GM19239 (cell line): ENCODE measurements at regions not wholly inside any gene's neighbourhood (a gene's known extent, or its start where the extent isn't known, plus 50 kb on each side); places are given as distances from the start of the nearest gene placed in this dataset.
"Not testable (repeated sequence)": the region's sequence is repeated elsewhere in the genome, so short reads cannot be mapped to it uniquely, and the experiment has no call there.

ENCODE experiments used
- DNase-seq: peaks from one replicate; pipeline ENCODE4 v3.0.0; 2011; ENCODE audit warnings: low spot score; ENCODE audit not compliant: insufficient read length
- FAIRE-seq: peaks from 2 replicates; lab custom pipeline; 2011; peaks lifted over from hg19 to GRCh38; lab: Jason Lieb, UNC

GRCh38 chr2:95682889-95683517 is 91.2 kb downstream of the TRIM43 start:
- not testable (repeated sequence) for FAIRE-seq, DNase-seq

GRCh38 chr2:95685513-95685912 is 93.7 kb downstream of the TRIM43 start:
- no peak for FAIRE-seq
- DNase-seq = no peak

- not testable (repeated sequence) for DNase-seq, FAIRE-seq
Observed at GRCh38 chr2:95686056-95686825, 94.4 kb downstream of the TRIM43 start.

- DNase-seq, FAIRE-seq: not testable (repeated sequence)
Observed at GRCh38 chr2:95687852-95688251, 96.1 kb downstream of the TRIM43 start.

GRCh38 chr2:95691210-95691609 is 99.4 kb downstream of the TRIM43 start:
- DNase-seq, FAIRE-seq: not testable (repeated sequence)

GRCh38 chr2:95693071-95693846 is 101.5 kb downstream of the TRIM43 start:
- not testable (repeated sequence) for FAIRE-seq, DNase-seq

GRCh38 chr2:95695613-95696012 is 103.8 kb downstream of the TRIM43 start:
- no peak for DNase-seq
- FAIRE-seq = no peak

GRCh38 chr2:95698146-95698545 is 106.3 kb downstream of the TRIM43 start:
- DNase-seq = no peak

GRCh38 chr2:95699201-95700184 is 107.7 kb downstream of the TRIM43 start:
- DNase-seq, FAIRE-seq: not testable (repeated sequence)

More at GRCh38 chr2:95698146-95698545, 106.3 kb downstream of the TRIM43 start:
- no peak for FAIRE-seq

- no peak for DNase-seq
Observed at GRCh38 chr2:95700519-95700918, 108.7 kb downstream of the TRIM43 start.

GRCh38 chr2:95702471-95702870 is 110.7 kb downstream of the TRIM43 start:
- FAIRE-seq = no peak
- no peak for DNase-seq

More at GRCh38 chr2:95700519-95700918, 108.7 kb downstream of the TRIM43 start:
- no peak for FAIRE-seq

GRCh38 chr2:95707161-95707560 is 115.4 kb downstream of the TRIM43 start:
- not testable (repeated sequence) for FAIRE-seq, DNase-seq

GRCh38 chr2:95707837-95708236 is 116.0 kb downstream of the TRIM43 start:
- FAIRE-seq (no peak), DNase-seq (no peak)

GRCh38 chr2:95709831-95710230 is 118.0 kb downstream of the TRIM43 start:
- FAIRE-seq (no peak), DNase-seq (no peak)

GRCh38 chr2:95713470-95714177 is 121.8 kb downstream of the TRIM43 start:
- not testable (repeated sequence) for DNase-seq, FAIRE-seq

- not testable (repeated sequence) for FAIRE-seq, DNase-seq
Observed at GRCh38 chr2:95714398-95714797, 122.6 kb downstream of the TRIM43 start.

GRCh38 chr2:95719473-95720060 is 127.8 kb downstream of the TRIM43 start:
- DNase-seq (no peak), FAIRE-seq (no peak)

- FAIRE-seq (no peak), DNase-seq (no peak)
Observed at GRCh38 chr2:95721726-95722125, 129.9 kb downstream of the TRIM43 start.
